HG03457 (cell line): ENCODE measurements at regions not wholly inside any gene's neighbourhood (a gene's known extent, or its start where the extent isn't known, plus 50 kb on each side); places are given as distances from the start of the nearest gene placed in this dataset.
"Not testable (repeated sequence)": the region's sequence is repeated elsewhere in the genome, so short reads cannot be mapped to it uniquely, and the experiment has no call there.

Experiments
- ATAC-seq: cut with Tn5 transposase; IDR thresholded peaks from one replicate; pipeline ENCODE4 v1.9.1; 2021; ENCODE audit warnings: moderate number of reproducible peaks; ENCODE audit not compliant: unreplicated experiment

- ATAC-seq = no peak
Observed at GRCh38 chr13:30072818-30073186, 222.4 kb upstream of the UBL3 start.

- no peak for ATAC-seq
Observed at GRCh38 chr13:30071969-30072817, 221.8 kb upstream of the UBL3 start.

GRCh38 chr13:30065181-30065580 lies 214.8 kb upstream of the UBL3 start:
- no peak for ATAC-seq

GRCh38 chr13:30063892-30064291 lies 213.5 kb upstream of the UBL3 start:
- no peak for ATAC-seq

- ATAC-seq = no peak
Observed at GRCh38 chr13:30061217-30061616, 210.8 kb upstream of the UBL3 start.

- no peak for ATAC-seq
Observed at GRCh38 chr13:30058429-30058828, 208.0 kb upstream of the UBL3 start.

GRCh38 chr13:30054546-30054945 lies 204.1 kb upstream of the UBL3 start:
- not testable (repeated sequence) for ATAC-seq

- ATAC-seq = no peak
Observed at GRCh38 chr13:30053939-30054338, 203.5 kb upstream of the UBL3 start.

GRCh38 chr13:30052120-30052519 lies 201.7 kb upstream of the UBL3 start:
- ATAC-seq = no peak

- no peak for ATAC-seq
Observed at GRCh38 chr13:30051531-30052060, 201.2 kb upstream of the UBL3 start.

- no peak for ATAC-seq
Observed at GRCh38 chr13:30049692-30050091, 199.3 kb upstream of the UBL3 start.

- no peak for ATAC-seq
Observed at GRCh38 chr13:30047154-30047874, 196.9 kb upstream of the UBL3 start.

GRCh38 chr13:30045916-30046704 lies 195.7 kb upstream of the UBL3 start:
- ATAC-seq = no peak

GRCh38 chr13:30044932-30045331 lies 194.5 kb upstream of the UBL3 start:
- ATAC-seq = no peak

GRCh38 chr13:30043631-30043925 lies 193.2 kb upstream of the UBL3 start:
- ATAC-seq = no peak

GRCh38 chr13:30042891-30043630 lies 192.6 kb upstream of the UBL3 start:
- no peak for ATAC-seq

- ATAC-seq = no peak
Observed at GRCh38 chr13:30042272-30042671, 191.9 kb upstream of the UBL3 start.

GRCh38 chr13:30039511-30039911 lies 189.1 kb upstream of the UBL3 start:
- no peak for ATAC-seq

- ATAC-seq = no peak
Observed at GRCh38 chr13:30038884-30039283, 188.5 kb upstream of the UBL3 start.

- ATAC-seq = no peak
Observed at GRCh38 chr13:30037766-30038165, 187.3 kb upstream of the UBL3 start.

GRCh38 chr13:30037306-30037705 lies 186.9 kb upstream of the UBL3 start:
- no peak for ATAC-seq
